ENCODE measurements at regions not wholly inside any gene's neighbourhood (a gene's known extent, or its start where the extent isn't known, plus 50 kb on each side); places are given as distances from the start of the nearest gene placed in this dataset.

GRCh38 chr16:56013962-56014552 lies 138.9 kb upstream of the CES5A start:
- Histone ChIP-seq H3K36me3 (replicated peaks; ENCODE audit: low read depth, low read length) (no peaks in the 10 kb centered on the region), H3K4me2 (ENCODE audit: low read length) (no peak overlapping the region), H3K27ac (ENCODE audit: low read length) (no peak overlapping the region), H3K27me3 (ENCODE audit: low read depth, low read length) (no peaks in the 10 kb centered on the region; the same call in 1 of the 2 replicates), H4K20me1 (ENCODE audit: insufficient read depth, low read length) (no peaks in the 10 kb centered on the region), H3K9me3 (ENCODE audit: insufficient read depth, low read length) (no peaks in the 10 kb centered on the region), H3K9ac (ENCODE audit: low read length) (no peak overlapping the region), H3K4me3 (ENCODE audit: low read length) (no peak overlapping the region), H3K4me1 (ENCODE audit: low read length) (no peaks in the 10 kb centered on the region), H2AFZ (ENCODE audit: low read depth, low read length) (no peak overlapping the region), H3K79me2 (ENCODE audit: low read length) (no peaks in the 10 kb centered on the region)
- TF ChIP-seq CTCF (IDR thresholded peaks at IDR 0.05; ENCODE audit: low read depth, low read length) = no peak

GRCh38 chr16:56012482-56012811 lies 137.3 kb upstream of the CES5A start:
- no peak overlapping the region for H3K4me3 ChIP-seq (ENCODE audit: low read length)
- H3K9me3 ChIP-seq (ENCODE audit: insufficient read depth, low read length) = no peaks in the 10 kb centered on the region
- no peak overlapping the region for H3K9ac ChIP-seq (ENCODE audit: low read length)
- H3K4me2 ChIP-seq (ENCODE audit: low read length) = no peak overlapping the region
- no peaks in the 10 kb centered on the region for H4K20me1 ChIP-seq (ENCODE audit: insufficient read depth, low read length)
- H3K27me3 ChIP-seq (ENCODE audit: low read depth, low read length) = peaks cover 3% of the 10 kb centered on the region; the same call in 1 of the 2 replicates
- no peaks in the 10 kb centered on the region for H3K36me3 ChIP-seq (replicated peaks; ENCODE audit: low read depth, low read length)
- no peaks in the 10 kb centered on the region for H3K79me2 ChIP-seq (ENCODE audit: low read length)
- TF ChIP-seq CTCF (IDR thresholded peaks at IDR 0.05; ENCODE audit: low read depth, low read length) = no peak
- TF ChIP-seq EZH2phosphoT487 (IDR thresholded peaks at IDR 0.05; ENCODE audit: low read depth) = no peak
- no peaks in the 10 kb centered on the region for H3K4me1 ChIP-seq (ENCODE audit: low read length)
- H2AFZ ChIP-seq (ENCODE audit: low read depth, low read length) = no peak overlapping the region
- H3K27ac ChIP-seq (ENCODE audit: low read length) = no peak overlapping the region

GRCh38 chr16:56011808-56012481 lies 136.8 kb upstream of the CES5A start:
- Histone ChIP-seq H3K4me2 (ENCODE audit: low read length) (no peak overlapping the region), H3K4me1 (ENCODE audit: low read length) (no peaks in the 10 kb centered on the region), H3K27me3 (ENCODE audit: low read depth, low read length) (peaks cover 7% of the 10 kb centered on the region; the same call in 1 of the 2 replicates), H3K36me3 (replicated peaks; ENCODE audit: low read depth, low read length) (no peaks in the 10 kb centered on the region), H3K9ac (ENCODE audit: low read length) (no peak overlapping the region), H3K27ac (ENCODE audit: low read length) (no peak overlapping the region), H4K20me1 (ENCODE audit: insufficient read depth, low read length) (no peaks in the 10 kb centered on the region), H3K9me3 (ENCODE audit: insufficient read depth, low read length) (no peaks in the 10 kb centered on the region), H3K79me2 (ENCODE audit: low read length) (no peaks in the 10 kb centered on the region), H3K4me3 (ENCODE audit: low read length) (no peak overlapping the region), H2AFZ (ENCODE audit: low read depth, low read length) (no peak overlapping the region)
- no peak for TF ChIP-seq CTCF (IDR thresholded peaks at IDR 0.05; ENCODE audit: low read depth, low read length)
- no peak for TF ChIP-seq EZH2phosphoT487 (IDR thresholded peaks at IDR 0.05; ENCODE audit: low read depth)

- Histone ChIP-seq H3K79me2 (ENCODE audit: low read length) (no peaks in the 10 kb centered on the region), H3K27me3 (ENCODE audit: low read depth, low read length) (peaks cover 7% of the 10 kb centered on the region; the same call in 1 of the 2 replicates), H3K4me3 (ENCODE audit: low read length) (no peak overlapping the region), H3K9me3 (ENCODE audit: insufficient read depth, low read length) (no peaks in the 10 kb centered on the region), H4K20me1 (ENCODE audit: insufficient read depth, low read length) (no peaks in the 10 kb centered on the region), H3K4me1 (ENCODE audit: low read length) (no peaks in the 10 kb centered on the region), H3K36me3 (replicated peaks; ENCODE audit: low read depth, low read length) (no peaks in the 10 kb centered on the region), H3K4me2 (ENCODE audit: low read length) (no peak overlapping the region), H2AFZ (ENCODE audit: low read depth, low read length) (no peak overlapping the region), H3K27ac (ENCODE audit: low read length) (no peak overlapping the region), H3K9ac (ENCODE audit: low read length) (no peak overlapping the region)
- TF ChIP-seq CTCF (IDR thresholded peaks at IDR 0.05; ENCODE audit: low read depth, low read length) (no peak), EZH2phosphoT487 (IDR thresholded peaks at IDR 0.05; ENCODE audit: low read depth) (no peak)
Measured at GRCh38 chr16:56005958-56006357, 130.8 kb upstream of the CES5A start.
